ENCODE measurements at regions not wholly inside any gene's neighbourhood (a gene's known extent, or its start where the extent isn't known, plus 50 kb on each side); places are given as distances from the start of the nearest gene placed in this dataset.

GRCh38 chrX:145475725-145476124 is 228.4 kb downstream of the SPANXN1 start:
- H3K4me3 ChIP-seq (ENCODE audit: low read depth, low read length) = no peak overlapping the region
- TF ChIP-seq CTCF (conservative IDR thresholded peaks at IDR 0.05; ENCODE audit: low read depth, low read length) = no peak
- DNase-seq (ENCODE audit: low read depth) = no peak

GRCh38 chrX:145484740-145485139 is 237.4 kb downstream of the SPANXN1 start:
- no peak for TF ChIP-seq CTCF (conservative IDR thresholded peaks at IDR 0.05; ENCODE audit: low read depth, low read length)
- H3K4me3 ChIP-seq (ENCODE audit: low read depth, low read length) = no peak overlapping the region
- DNase-seq (ENCODE audit: low read depth) = no peak

DNA sequence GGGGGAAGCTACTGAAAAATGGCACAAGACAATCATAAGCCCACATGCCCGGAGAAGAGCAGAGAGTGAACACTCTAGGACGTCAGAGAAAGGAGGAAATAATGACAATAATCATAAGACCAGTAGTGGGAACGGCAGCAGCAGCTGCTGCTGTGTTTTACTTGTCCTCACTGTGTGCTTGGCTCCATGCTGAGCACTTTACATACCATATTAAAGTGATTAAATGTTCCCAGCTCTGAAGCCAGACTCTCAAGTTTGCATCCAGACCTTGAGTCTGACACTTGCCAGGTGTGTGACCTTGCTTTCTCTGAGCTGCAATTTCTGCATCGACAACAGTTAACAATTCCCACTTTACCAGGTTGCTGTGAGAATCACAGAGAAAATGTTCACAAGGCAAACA is 255.4 kb downstream of the SPANXN1 start:
- TF ChIP-seq CTCF (conservative IDR thresholded peaks at IDR 0.05; ENCODE audit: low read depth, low read length) = no peak
- H3K4me3 ChIP-seq (ENCODE audit: low read depth, low read length) = no peak overlapping the region
- DNase-seq (ENCODE audit: low read depth) = no peak

DNA sequence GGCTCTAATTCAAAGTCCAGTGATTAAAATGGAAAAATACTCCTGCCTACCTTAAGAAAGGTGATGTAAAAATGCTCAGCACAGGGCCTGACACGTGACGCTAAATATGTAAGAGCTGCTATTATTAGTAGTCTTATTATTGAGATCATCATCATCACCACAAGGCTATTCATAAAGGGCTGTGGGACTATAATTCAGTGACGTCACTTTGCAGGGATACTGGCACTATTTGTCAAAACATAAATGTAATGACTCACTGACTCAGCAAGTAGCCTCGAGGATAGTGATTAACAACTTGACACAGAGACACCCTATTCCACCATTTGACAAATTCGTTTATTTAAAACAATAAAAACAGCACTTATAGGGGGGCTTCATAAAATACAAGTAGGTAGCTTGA is 258.9 kb downstream of the SPANXN1 start:
- no peak for DNase-seq (ENCODE audit: low read depth)
- H3K4me3 ChIP-seq (ENCODE audit: low read depth, low read length) = no peak overlapping the region
- TF ChIP-seq CTCF (conservative IDR thresholded peaks at IDR 0.05; ENCODE audit: low read depth, low read length) = no peak

DNA sequence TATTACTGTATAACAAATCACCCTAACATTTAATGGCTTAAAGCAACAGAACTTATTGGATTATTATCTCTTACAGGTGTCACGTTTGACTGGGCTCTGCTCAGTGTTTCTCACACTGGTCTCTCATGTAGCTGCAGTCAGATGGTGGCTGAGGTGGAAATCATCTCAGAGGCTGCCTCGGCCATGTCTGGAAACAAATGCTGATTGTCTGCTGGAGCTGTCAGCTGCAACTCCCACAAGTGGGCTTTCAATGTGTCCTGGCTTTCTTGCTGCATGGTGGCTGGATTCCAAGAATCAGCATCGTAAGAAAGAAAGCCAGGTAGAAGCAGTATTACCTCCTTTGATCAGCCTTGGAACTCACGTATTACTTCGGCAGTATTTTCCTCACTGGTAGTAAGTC is 277.6 kb downstream of the SPANXN1 start:
- no peak overlapping the region for H3K4me3 ChIP-seq (ENCODE audit: low read depth, low read length)
- DNase-seq (ENCODE audit: low read depth) = no peak
- no peak for TF ChIP-seq CTCF (conservative IDR thresholded peaks at IDR 0.05; ENCODE audit: low read depth, low read length)

DNA sequence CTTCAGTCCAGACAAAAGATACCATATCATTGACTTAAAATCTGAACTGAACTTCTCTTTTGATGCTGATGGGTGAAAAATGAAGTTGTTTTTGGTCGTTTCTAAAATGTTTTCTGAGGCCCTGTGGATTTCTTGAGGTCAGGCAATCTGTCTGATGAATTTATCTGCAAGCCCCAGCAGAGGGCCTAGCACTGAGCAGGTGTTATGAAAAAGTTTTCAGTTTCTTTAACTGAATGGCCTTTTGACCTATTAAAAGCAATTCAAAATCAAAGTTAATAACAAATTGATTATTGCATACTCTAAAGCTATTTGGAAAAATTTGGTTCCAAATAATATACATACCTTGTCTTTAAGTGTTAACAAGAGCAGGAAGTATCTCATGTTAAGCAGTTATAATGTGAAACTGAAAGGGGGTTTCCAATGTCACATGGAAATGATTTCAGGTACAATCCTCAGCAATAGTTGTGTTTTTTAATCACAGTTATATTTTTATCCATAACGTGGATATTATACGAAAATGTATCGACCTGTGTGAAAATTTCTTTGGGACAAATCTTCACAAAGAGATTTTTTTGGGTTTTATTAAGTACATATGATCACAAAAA is 285.0 kb downstream of the SPANXN1 start:
- no peak overlapping the region for H3K4me3 ChIP-seq (ENCODE audit: low read depth, low read length)
- no peak for TF ChIP-seq CTCF (conservative IDR thresholded peaks at IDR 0.05; ENCODE audit: low read depth, low read length)

DNA sequence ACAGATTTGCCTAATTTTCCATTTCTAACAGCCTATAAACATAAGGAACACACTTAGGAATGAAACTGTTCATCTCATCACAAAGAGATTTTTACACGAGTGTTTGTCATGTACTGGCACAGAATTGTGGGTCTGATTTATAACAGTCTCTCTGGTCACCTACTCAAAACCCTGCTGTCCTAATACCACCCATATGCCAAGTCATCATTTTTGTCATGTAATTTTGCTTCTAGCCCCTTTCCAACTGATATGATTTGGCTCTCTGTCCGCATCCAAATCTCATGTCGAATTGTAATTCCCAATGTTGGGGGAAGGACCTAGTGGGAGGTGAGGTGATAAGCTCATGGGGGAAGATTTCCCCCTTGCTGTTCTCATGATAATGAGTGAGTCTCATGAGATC is 284.1 kb upstream of the SLITRK2 start:
- H3K4me3 ChIP-seq (ENCODE audit: low read depth, low read length) = no peak overlapping the region
- TF ChIP-seq CTCF (conservative IDR thresholded peaks at IDR 0.05; ENCODE audit: low read depth, low read length) = no peak
- DNase-seq (ENCODE audit: low read depth) = no peak

More for the DNA sequence above, 285.0 kb downstream of the SPANXN1 start:
- DNase-seq (ENCODE audit: low read depth) = no peak

Measured in choroid plexus epithelial cell (primary cell).